C4-2B (cell line): ENCODE measurements at regions not wholly inside any gene's neighbourhood (a gene's known extent, or its start where the extent isn't known, plus 50 kb on each side); places are given as distances from the start of the nearest gene placed in this dataset.

Source experiments
- ZFX ChIP-seq: fragments of 450-650 bp; IDR thresholded peaks from 2 replicates; pipeline ENCODE4 v1.6.1; 2017
- TF ChIP-seq, protein P1 (sequence below): fragments of 450-650 bp; conservative IDR thresholded peaks from 2 replicates; pipeline ENCODE4 v1.5.1; 2017; ENCODE audit warnings: mild to moderate bottlenecking

DNA sequence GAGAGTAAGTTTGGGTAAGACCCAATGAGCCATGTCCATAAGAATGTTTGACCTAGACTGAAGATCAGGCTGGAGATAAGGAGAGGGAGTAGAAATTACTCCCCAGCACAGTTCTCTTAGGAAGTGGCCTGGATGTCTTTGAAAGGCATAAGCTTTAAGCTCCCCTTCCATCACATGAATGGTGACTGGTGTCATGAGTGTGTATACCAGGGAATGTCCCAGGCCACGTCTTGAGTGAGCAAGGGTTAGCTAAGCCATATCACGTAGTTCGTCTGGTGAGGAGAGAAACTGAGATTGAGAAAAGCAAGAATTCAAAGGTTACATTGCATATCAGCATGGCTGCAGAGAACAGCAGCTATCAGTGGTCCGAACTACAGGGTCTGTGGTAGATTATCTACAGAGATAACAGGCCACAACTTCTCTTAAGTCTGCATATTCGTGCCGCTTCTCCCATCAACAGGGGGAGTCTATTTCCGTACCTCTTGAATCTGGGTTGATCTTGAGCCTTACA lies 60.1 kb upstream of the BMP2 start:
- TF ChIP-seq ZFX = no peak
- TF ChIP-seq, protein P1, sequence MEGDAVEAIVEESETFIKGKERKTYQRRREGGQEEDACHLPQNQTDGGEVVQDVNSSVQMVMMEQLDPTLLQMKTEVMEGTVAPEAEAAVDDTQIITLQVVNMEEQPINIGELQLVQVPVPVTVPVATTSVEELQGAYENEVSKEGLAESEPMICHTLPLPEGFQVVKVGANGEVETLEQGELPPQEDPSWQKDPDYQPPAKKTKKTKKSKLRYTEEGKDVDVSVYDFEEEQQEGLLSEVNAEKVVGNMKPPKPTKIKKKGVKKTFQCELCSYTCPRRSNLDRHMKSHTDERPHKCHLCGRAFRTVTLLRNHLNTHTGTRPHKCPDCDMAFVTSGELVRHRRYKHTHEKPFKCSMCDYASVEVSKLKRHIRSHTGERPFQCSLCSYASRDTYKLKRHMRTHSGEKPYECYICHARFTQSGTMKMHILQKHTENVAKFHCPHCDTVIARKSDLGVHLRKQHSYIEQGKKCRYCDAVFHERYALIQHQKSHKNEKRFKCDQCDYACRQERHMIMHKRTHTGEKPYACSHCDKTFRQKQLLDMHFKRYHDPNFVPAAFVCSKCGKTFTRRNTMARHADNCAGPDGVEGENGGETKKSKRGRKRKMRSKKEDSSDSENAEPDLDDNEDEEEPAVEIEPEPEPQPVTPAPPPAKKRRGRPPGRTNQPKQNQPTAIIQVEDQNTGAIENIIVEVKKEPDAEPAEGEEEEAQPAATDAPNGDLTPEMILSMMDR = no peak
